ENCODE measurements at regions not wholly inside any gene's neighbourhood (a gene's known extent, or its start where the extent isn't known, plus 50 kb on each side); places are given as distances from the start of the nearest gene placed in this dataset.

DNA sequence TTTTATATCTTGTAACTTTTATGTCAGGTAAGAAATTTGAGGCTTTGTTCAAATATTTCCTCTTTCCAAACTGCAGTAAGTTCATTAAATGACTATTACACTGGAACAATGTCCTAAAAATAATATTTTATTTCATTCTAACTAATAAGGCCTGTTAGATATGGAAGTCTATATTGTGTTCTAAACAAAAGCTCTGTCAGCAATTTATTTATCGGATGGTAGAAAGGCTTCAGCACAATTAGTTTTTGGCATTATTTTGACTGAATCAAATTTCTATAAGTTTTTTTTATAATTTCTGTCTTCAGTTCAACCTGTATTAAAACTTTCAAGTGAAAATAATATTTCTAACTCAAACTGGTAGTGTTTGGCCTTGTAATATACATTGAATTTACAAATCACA, 992.1 kb downstream of the EPHA3 start:
- TF ChIP-seq POLR2A (IDR thresholded peaks at IDR 0.05; ENCODE audit: low read depth, low read length) = no peak
- no peak for TF ChIP-seq POLR2AphosphoS5 (IDR thresholded peaks at IDR 0.05; ENCODE audit: low read depth, low read length)
- TF ChIP-seq TAF1 (IDR thresholded peaks at IDR 0.05; ENCODE audit: borderline replicate concordance, low read depth, low read length) = no peak

Measured in GM12892 (cell line).